OCI-LY3 (cell line): ENCODE measurements at regions not wholly inside any gene's neighbourhood (a gene's known extent, or its start where the extent isn't known, plus 50 kb on each side); places are given as distances from the start of the nearest gene placed in this dataset.

Source experiments
- H2AFZ ChIP-seq: fragments of 200-600, 300-600 bp; shearing (Covaris generic); 2 replicates; pipeline ENCODE4 v1.6.0; 2014; ENCODE audit warnings: antibody characterized with exemption, low read depth, low read length
- H3K27ac ChIP-seq: fragments of 200-600, 300-600 bp; sonication (generic); 2 replicates; pipeline ENCODE4 v1.5.1; 2014; ENCODE audit warnings: mild to moderate bottlenecking, low read length, moderate library complexity, mixed read lengths
- H3K27me3 ChIP-seq: fragments of 200-600, 300-600 bp; sonication (generic); 2 replicates; pipeline ENCODE4 v1.6.1; 2014; ENCODE audit warnings: low read depth, low read length, mixed read lengths
- H3K36me3 ChIP-seq: fragments of 200-600, 300-600 bp; sonication (generic); replicated peaks from 2 replicates; pipeline ENCODE3; 2014; ENCODE audit warnings: low read depth, low read length, mixed read lengths
- H3K4me1 ChIP-seq: fragments of 300-600, 200-600 bp; sonication (generic); 2 replicates; pipeline ENCODE4 v1.6.1; 2014; ENCODE audit warnings: low read length, mixed read lengths
- H3K4me2 ChIP-seq: fragments of 200-600, 300-600 bp; sonication (generic); 2 replicates; pipeline ENCODE4 v1.6.1; 2014; ENCODE audit warnings: low read length, mixed read lengths
- H3K4me3 ChIP-seq: fragments of 300-600, 200-600 bp; sonication (generic); 2 replicates; pipeline ENCODE4 v1.5.1; 2014; ENCODE audit warnings: antibody characterized with exemption, mild to moderate bottlenecking, low read length, moderate library complexity
- H3K79me2 ChIP-seq: fragments of 300-600, 200-600 bp; shearing (Covaris generic); 2 replicates; pipeline ENCODE4 v1.6.1; 2014; ENCODE audit warnings: mild to moderate bottlenecking, low read length, mixed read lengths
- H3K9ac ChIP-seq: fragments of 300-600, 200-600 bp; shearing (Covaris generic); 2 replicates; pipeline ENCODE4 v1.6.0; 2014; ENCODE audit warnings: mild to moderate bottlenecking, low read length, moderate library complexity
- H3K9me3 ChIP-seq: fragments of 200-600, 300-600 bp; shearing (Covaris generic); 2 replicates; pipeline ENCODE4 v1.6.1; 2014; ENCODE audit warnings: low read length, mixed read lengths; ENCODE audit not compliant: insufficient read depth
- H4K20me1 ChIP-seq: fragments of 200-600, 300-600 bp; sonication (generic); 2 replicates; pipeline ENCODE4 v1.6.1; 2016; ENCODE audit warnings: low read length, mixed read lengths; ENCODE audit not compliant: insufficient read depth
- EZH2phosphoT487 ChIP-seq: fragments of 200-600 bp; shearing (Covaris generic); IDR thresholded peaks from 2 replicates; pipeline ENCODE4 v1.6.1; 2018; ENCODE audit warnings: antibody characterized with exemption, mixed run types, low read depth
- TF ChIP-seq, protein P1 (sequence below): fragments of 200-600, 300-600 bp; sonication (generic); IDR thresholded peaks from 2 replicates; pipeline ENCODE4 v1.5.1; 2014; ENCODE audit warnings: antibody characterized with exemption, low read length, low read depth

DNA sequence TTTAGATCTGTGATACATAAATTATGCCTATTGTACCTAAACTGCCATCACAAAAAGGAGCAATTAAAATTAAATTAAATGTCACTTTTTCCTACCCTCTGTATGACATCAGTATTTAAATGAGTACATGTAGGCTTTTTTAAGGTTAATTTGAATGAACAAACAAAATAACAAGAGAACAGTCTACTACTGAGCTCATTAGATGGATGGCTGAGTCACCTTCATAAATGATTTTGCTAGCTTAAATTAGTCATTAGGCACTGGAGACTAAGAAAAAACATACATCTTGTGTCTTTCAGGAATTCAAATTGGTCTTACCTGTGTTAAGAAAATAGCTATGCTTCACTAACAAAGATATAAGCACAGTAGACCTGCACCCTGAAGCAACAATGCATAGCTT is 153.6 kb downstream of the RCN1 start:
- H3K9ac ChIP-seq: no peak overlapping the region
- no peaks in the 10 kb centered on the region for H3K79me2 ChIP-seq
- no peaks in the 10 kb centered on the region for H4K20me1 ChIP-seq
- H3K36me3 ChIP-seq: no peaks in the 10 kb centered on the region
- H3K27me3 ChIP-seq: no peaks in the 10 kb centered on the region
- no peak overlapping the region for H3K4me2 ChIP-seq
- H2AFZ ChIP-seq: no peak overlapping the region
- H3K27ac ChIP-seq: no peak overlapping the region
- peaks cover 14% of the 10 kb centered on the region for H3K4me1 ChIP-seq
- H3K4me3 ChIP-seq: no peak overlapping the region
- TF ChIP-seq, protein P1, sequence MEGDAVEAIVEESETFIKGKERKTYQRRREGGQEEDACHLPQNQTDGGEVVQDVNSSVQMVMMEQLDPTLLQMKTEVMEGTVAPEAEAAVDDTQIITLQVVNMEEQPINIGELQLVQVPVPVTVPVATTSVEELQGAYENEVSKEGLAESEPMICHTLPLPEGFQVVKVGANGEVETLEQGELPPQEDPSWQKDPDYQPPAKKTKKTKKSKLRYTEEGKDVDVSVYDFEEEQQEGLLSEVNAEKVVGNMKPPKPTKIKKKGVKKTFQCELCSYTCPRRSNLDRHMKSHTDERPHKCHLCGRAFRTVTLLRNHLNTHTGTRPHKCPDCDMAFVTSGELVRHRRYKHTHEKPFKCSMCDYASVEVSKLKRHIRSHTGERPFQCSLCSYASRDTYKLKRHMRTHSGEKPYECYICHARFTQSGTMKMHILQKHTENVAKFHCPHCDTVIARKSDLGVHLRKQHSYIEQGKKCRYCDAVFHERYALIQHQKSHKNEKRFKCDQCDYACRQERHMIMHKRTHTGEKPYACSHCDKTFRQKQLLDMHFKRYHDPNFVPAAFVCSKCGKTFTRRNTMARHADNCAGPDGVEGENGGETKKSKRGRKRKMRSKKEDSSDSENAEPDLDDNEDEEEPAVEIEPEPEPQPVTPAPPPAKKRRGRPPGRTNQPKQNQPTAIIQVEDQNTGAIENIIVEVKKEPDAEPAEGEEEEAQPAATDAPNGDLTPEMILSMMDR: no peak
- TF ChIP-seq EZH2phosphoT487: no peak
- H3K9me3 ChIP-seq: no peaks in the 10 kb centered on the region

DNA sequence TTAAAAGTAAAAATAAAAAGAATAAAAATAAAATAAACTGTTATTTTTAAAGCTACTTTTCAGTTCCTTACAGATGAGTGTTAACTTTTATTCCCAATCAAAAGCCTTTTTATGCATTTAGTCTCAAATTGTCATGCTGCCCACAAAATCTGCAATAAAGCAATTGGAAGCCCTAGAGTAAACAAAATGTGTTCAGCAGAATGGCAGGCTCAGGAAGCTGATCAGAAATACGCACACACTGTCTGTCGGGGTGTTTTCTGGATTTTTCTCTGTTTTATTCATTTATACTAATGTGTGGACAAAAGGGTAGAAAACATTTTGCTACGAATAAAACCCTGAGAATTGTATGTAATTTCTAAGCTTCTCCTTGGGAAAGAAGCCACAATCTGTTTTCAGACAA is 162.8 kb downstream of the RCN1 start:
- Histone ChIP-seq H3K4me3 (no peak overlapping the region), H4K20me1 (no peaks in the 10 kb centered on the region), H3K4me1 (peaks cover 27% of the 10 kb centered on the region), H3K4me2 (no peak overlapping the region), H3K27ac (no peak overlapping the region), H3K9me3 (no peaks in the 10 kb centered on the region), H3K27me3 (no peaks in the 10 kb centered on the region), H3K79me2 (no peaks in the 10 kb centered on the region), H3K9ac (no peak overlapping the region), H2AFZ (no peak overlapping the region), H3K36me3 (no peaks in the 10 kb centered on the region)
- no peak for TF ChIP-seq EZH2phosphoT487
- TF ChIP-seq, protein P1: no peak

DNA sequence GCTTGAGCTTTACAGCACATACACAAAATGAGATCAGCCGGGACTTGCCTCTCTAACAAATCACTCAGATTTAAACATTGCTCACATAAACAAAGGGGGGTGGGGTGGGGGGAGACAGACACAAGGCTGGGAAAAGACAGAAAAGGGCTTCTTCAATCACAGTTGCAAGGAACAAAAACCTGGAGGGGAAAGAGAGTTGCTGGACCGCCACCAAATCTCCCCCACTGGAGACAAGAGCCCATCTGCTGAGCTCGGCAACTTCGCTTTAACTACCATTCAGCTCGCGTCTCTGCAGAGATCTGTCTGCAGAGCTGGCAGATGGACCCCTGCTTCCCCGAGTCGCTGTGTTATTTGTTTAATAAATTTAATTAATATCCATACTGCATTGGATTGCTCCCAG is 165.0 kb downstream of the RCN1 start:
- Histone ChIP-seq H3K27ac (no peak overlapping the region), H4K20me1 (no peaks in the 10 kb centered on the region), H3K27me3 (no peaks in the 10 kb centered on the region), H3K79me2 (no peaks in the 10 kb centered on the region), H3K4me3 (no peak overlapping the region), H3K4me1 (peaks cover 44% of the 10 kb centered on the region), H3K36me3 (no peaks in the 10 kb centered on the region), H3K9ac (no peak overlapping the region), H2AFZ (no peak overlapping the region), H3K4me2 (no peak overlapping the region), H3K9me3 (no peaks in the 10 kb centered on the region)
- no peak for TF ChIP-seq EZH2phosphoT487
- TF ChIP-seq, protein P1: no peak

DNA sequence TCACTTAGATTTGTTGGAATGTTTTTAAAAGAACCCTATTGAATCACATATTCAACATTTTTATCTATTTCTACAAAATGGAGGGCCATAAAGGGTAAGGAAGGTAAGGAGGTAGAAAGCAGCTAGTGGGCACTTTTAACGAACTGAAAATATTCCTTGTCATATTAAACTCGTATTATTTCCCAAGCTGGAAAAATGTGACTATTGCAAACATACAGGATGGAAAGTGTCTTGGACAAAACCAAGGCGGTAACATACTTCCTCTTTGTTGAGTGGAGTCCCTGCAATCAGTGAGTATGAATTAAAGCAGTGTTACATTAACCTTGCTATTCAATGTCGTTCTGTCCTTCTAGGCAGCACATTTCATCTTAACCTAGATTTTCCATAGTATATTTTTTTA is 165.6 kb downstream of the RCN1 start:
- Histone ChIP-seq H2AFZ (no peak overlapping the region), H3K79me2 (no peaks in the 10 kb centered on the region), H3K27ac (peak overlapping the region; percentile 67)

More for the DNA sequence above, 165.6 kb downstream of the RCN1 start:
- Histone ChIP-seq H3K27me3 (no peaks in the 10 kb centered on the region), H3K36me3 (no peaks in the 10 kb centered on the region), H3K4me3 (peak overlapping the region; percentile 33; the same call in 1 of the 2 replicates), H3K9ac (no peak overlapping the region), H3K4me2 (peak overlapping the region; percentile 53), H3K4me1 (peaks cover 44% of the 10 kb centered on the region), H4K20me1 (no peaks in the 10 kb centered on the region), H3K9me3 (no peaks in the 10 kb centered on the region)
- TF ChIP-seq EZH2phosphoT487: no peak
- TF ChIP-seq, protein P1: no peak
